Heart left ventricle (tissue), 13 donors: ENCODE measurements at regions not wholly inside any gene's neighbourhood (a gene's known extent, or its start where the extent isn't known, plus 50 kb on each side); places are given as distances from the start of the nearest gene placed in this dataset.

Source experiments
- POLR2A ChIP-seq, 2 donors: fragments of 450-650 bp; IDR thresholded peaks; one replicate each; pipeline ENCODE4 v1.6.1; 2017; ENCODE audit warnings: antibody characterized with exemption in 2 of 2, mild to moderate bottlenecking in 2 of 2, moderate library complexity in 2 of 2
- TF ChIP-seq, protein P1 (sequence below), 12 donors: fragments of 200-600 bp; sonication (generic) in 4 of 12; IDR thresholded peaks; one replicate each; pipeline versions ENCODE4 v1.5.0 to v1.8.0; 2018 to 2022; ENCODE audit warnings: antibody characterized with exemption in 12 of 12, mild to moderate bottlenecking in 5 of 12
- donor health status: ischemic (EF 13 %, LVEDD 7.1; RV severe dilation, severe dysfunction).
- donor health status: DM: no; HTN: yes; CAD: no.
- donor health status: DM: no; HTN: no; CAD: no.
- donor health status: ischemic (EF 25% LVEDD 6.9; RV normal size, moderate dysfunction).
- donor health status: ischemic (EF 25% LVEDD 5.7; RV mildly dilated, moderate dysfunction).
- donor health status: ischemic (EF 35%, LVEDD 5.7; RV mildly dilated, moderate dysfunction).
- donor health status: nonischemic (EF 11% LVEDD 7.7; RV severe dilation, severe dysfunction).
- donor health status: DM: yes; HTN: yes; CAD: no.
- donor health status: PGD.
- donor health status: ischemic (EF 29% LVEDD 5.4; RV normal size, mild dysfunction).
- donor health status: nonischemic (EF 23%, LVEDD 6.1; RV moderate dilation, normal function).

DNA sequence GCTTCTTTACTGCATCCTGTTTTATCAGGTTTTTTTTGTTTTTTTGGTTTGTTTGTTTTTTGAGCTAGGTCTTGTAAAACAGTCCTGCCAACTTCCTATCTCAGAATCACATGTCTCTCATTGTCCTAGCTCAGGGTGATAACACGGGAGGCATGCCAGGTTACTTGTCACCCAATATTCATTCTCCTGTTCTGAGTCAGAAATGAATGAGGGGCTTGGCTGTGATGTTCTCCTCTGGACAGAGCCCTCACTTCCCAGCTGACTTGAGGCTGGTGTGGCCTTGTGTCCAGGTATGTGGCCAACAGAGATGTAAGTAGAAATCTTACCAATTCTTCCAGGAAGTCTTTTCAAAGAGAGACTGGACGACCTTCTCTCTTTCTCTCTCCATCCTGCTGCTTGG, 317.0 kb downstream of the GABRB3 start:
- TF ChIP-seq, protein P1, sequence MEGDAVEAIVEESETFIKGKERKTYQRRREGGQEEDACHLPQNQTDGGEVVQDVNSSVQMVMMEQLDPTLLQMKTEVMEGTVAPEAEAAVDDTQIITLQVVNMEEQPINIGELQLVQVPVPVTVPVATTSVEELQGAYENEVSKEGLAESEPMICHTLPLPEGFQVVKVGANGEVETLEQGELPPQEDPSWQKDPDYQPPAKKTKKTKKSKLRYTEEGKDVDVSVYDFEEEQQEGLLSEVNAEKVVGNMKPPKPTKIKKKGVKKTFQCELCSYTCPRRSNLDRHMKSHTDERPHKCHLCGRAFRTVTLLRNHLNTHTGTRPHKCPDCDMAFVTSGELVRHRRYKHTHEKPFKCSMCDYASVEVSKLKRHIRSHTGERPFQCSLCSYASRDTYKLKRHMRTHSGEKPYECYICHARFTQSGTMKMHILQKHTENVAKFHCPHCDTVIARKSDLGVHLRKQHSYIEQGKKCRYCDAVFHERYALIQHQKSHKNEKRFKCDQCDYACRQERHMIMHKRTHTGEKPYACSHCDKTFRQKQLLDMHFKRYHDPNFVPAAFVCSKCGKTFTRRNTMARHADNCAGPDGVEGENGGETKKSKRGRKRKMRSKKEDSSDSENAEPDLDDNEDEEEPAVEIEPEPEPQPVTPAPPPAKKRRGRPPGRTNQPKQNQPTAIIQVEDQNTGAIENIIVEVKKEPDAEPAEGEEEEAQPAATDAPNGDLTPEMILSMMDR (IDR thresholded peaks at IDR 0.05): no peak
- no peak for TF ChIP-seq POLR2A (IDR thresholded peaks at IDR 0.05)
